GM18951 (cell line): ENCODE measurements at regions not wholly inside any gene's neighbourhood (a gene's known extent, or its start where the extent isn't known, plus 50 kb on each side); places are given as distances from the start of the nearest gene placed in this dataset.

Source experiments
- POLR2A ChIP-seq: IDR thresholded peaks from 4 replicates; pipeline ENCODE4 v1.6.1; 2011; ENCODE audit warnings: mild to moderate bottlenecking; ENCODE audit not compliant: insufficient read length, insufficient read depth; ENCODE audit errors: extremely low read depth
- in situ Hi-C: fragments of 300-500 bp; cut with MboI; formaldehyde crosslinking; loops from one replicate; pipeline ENCODE4 v1.12.0; 2022; ENCODE audit warnings: low sequenced_read_pairs, mixed read lengths, inconsistent platforms; ENCODE audit not compliant: unreplicated experiment

GRCh38 chr19:32038021-32038920 is 307.1 kb upstream of the ZNF507 start:
- TF ChIP-seq POLR2A = no peak
- in situ Hi-C loops = no loop called here

GRCh38 chr19:32038961-32039360 is 306.4 kb upstream of the ZNF507 start:
- in situ Hi-C loops = no loop called here
- TF ChIP-seq POLR2A = no peak

GRCh38 chr19:32039440-32039839 is 306.0 kb upstream of the ZNF507 start:
- TF ChIP-seq POLR2A = no peak
- in situ Hi-C loops = no loop called here

DNA sequence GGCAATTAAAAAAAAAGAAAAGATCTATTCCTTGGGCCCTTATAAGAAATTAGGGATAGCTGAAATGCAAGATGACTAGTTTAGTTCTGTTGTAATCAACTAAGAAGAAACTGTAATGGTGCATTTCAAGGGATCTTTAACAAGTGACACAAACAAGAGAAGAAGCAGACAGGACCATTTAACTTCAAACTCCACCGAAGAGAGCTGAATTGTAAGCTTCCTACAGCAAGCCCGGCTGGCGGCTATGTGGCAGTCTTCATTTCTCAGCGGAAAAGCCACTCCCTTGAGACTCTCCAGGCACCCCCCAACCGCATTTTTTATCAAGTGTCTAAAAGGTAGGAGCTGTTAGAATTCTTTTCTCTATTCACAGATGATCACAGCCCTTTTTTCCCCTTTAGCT is 305.2 kb upstream of the ZNF507 start:
- in situ Hi-C loops = no loop called here
- no peak for TF ChIP-seq POLR2A

DNA sequence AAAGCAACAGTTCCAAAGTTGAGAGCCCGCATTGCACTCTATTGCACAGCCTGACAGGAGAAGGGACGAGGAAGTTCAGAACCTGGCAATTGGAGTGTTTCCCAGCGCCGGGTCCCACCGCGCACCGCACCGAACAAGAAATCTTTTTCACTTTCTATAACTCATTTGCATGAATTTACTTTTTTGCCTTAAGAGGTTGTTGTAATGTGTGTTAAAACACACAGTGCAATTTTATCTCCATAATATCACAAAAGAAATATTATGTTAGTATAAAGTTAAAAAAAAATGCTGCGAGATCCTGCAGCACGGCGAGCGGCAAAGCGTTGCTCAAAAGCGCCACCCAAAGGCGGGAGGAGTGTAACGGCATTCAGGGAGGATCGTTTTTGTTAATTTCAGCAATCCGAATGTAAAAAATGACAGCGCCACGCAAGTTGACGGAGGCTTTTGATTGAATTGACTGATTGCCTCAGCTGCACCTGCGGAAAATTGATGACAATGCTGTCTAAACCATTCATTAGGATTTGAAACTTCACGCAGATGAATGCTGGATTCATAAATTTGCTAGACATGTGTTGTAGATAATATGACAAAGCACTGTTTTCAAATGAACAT is 303.6 kb upstream of the ZNF507 start:
- in situ Hi-C loops = no loop called here

GRCh38 chr19:32047788-32048187 is 297.6 kb upstream of the ZNF507 start:
- in situ Hi-C loops = no loop called here
- TF ChIP-seq POLR2A = no peak

More for the DNA sequence above, 303.6 kb upstream of the ZNF507 start:
- no peak for TF ChIP-seq POLR2A

GRCh38 chr19:32053376-32053775 is 292.0 kb upstream of the ZNF507 start:
- in situ Hi-C loops = no loop called here

DNA sequence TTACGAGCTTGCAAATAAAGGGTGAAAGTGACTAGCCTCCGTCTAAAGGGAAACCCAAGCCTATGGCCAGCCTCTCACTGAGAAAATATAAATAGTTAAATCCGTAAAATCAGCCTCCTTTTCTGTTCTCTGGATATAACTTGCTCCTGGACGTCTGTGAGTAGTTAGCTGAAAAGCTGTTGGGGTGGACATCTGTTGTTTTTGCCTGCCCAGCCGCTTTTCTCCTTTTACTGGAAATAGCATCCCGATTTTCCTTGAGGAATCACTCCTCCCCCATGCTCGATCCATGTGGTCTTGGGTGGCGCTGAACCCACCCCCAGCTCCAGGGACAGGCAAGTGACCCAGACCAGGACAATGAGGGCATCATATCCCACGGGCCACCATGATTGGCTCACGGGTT is 291.5 kb upstream of the ZNF507 start:
- in situ Hi-C loops = no loop called here
- no peak for TF ChIP-seq POLR2A

More at GRCh38 chr19:32053376-32053775, 292.0 kb upstream of the ZNF507 start:
- no peak for TF ChIP-seq POLR2A

DNA sequence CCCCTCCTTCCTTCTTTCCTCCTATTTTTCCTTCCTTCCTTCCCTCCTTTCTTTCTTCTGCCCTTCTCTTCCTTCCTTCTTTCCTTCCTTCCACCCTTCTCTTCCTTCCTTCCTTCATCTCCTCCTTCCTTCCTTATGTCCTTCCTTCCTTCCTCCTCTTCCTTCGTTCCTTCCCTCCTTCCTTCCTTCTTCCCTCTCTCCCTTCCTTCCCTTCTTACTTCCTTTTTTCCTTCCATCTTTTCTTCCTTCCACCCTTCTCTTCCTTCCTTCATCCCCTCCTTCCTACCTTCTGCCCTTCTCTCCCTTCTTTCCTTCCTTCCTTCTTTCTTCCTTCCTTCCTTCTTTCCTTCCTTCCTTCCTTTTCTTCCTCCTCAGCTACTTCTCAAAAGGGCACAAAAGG is 287.3 kb upstream of the ZNF507 start:
- no peak for TF ChIP-seq POLR2A

GRCh38 chr19:32061315-32061714 is 284.1 kb upstream of the ZNF507 start:
- in situ Hi-C loops = no loop called here
- TF ChIP-seq POLR2A = no peak

More for the DNA sequence above, 287.3 kb upstream of the ZNF507 start:
- in situ Hi-C loops = no loop called here

GRCh38 chr19:32063601-32064000 is 281.8 kb upstream of the ZNF507 start:
- in situ Hi-C loops = no loop called here
- TF ChIP-seq POLR2A = no peak

- in situ Hi-C loops = no loop called here
- TF ChIP-seq POLR2A = no peak
These were observed 279.4 kb upstream of the ZNF507 start for GRCh38 chr19:32066056-32066455.

- no peak for TF ChIP-seq POLR2A
These were observed 277.7 kb upstream of the ZNF507 start for GRCh38 chr19:32067685-32068084.

DNA sequence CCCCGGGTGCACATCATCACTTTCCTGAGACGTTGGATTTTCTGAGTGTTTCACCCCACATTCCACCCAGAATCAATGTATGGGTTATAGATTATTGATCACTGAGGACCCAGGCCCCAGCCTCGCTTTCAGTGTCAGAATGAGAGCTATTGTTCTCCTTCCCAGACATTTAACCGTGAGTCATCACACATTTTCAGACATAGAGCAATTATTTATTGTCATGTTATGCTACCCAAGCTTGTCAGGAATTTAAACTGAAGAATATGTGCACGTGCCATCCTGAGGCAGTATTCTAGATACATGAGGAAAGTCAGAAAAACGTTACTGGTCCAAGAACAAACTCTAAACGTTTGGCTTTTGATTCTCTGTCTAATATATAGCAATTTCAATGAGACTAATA is 276.6 kb upstream of the ZNF507 start:
- in situ Hi-C loops = no loop called here
- TF ChIP-seq POLR2A = no peak

More at GRCh38 chr19:32067685-32068084, 277.7 kb upstream of the ZNF507 start:
- in situ Hi-C loops = no loop called here
